Central memory CD8-positive, alpha-beta T cell (primary cell): ENCODE measurements at regions not wholly inside any gene's neighbourhood (a gene's known extent, or its start where the extent isn't known, plus 50 kb on each side); places are given as distances from the start of the nearest gene placed in this dataset.

Source experiments
- ATAC-seq: fragments of 150-1000 bp; cut with Tn5 transposase; replicated peaks from 2 replicates; pipeline ENCODE4 v1.10.0; 2022; ENCODE audit warnings: mild to moderate bottlenecking, moderate FRiP score, moderate number of reproducible peaks; ENCODE audit not compliant: poor library complexity, severe bottlenecking; ENCODE audit errors: extremely low read depth
- DNase-seq, 2 donors: peaks; one replicate each; pipeline ENCODE4 v3.0.0; 2021; ENCODE audit warnings: low spot score in 2 of 2
- H3K27ac Mint-ChIP-seq: one replicate; pipeline ENCODE4 v1.8.0; 2022; ENCODE audit warnings: low read depth, mild to moderate bottlenecking, moderate library complexity, mixed read lengths
- H3K27me3 Mint-ChIP-seq: one replicate; pipeline ENCODE4 v1.8.0; 2022; ENCODE audit warnings: mixed read lengths
- H3K36me3 Mint-ChIP-seq: one replicate; pipeline ENCODE4 v1.8.0; 2022; ENCODE audit warnings: mild to moderate bottlenecking, moderate library complexity, mixed read lengths; ENCODE audit not compliant: insufficient read depth
- H3K4me1 Mint-ChIP-seq: one replicate; pipeline ENCODE4 v1.8.0; 2022; ENCODE audit warnings: mixed read lengths
- H3K4me3 Mint-ChIP-seq: one replicate; pipeline ENCODE4 v1.8.0; 2022; ENCODE audit warnings: mild to moderate bottlenecking, moderate library complexity, mixed read lengths
- H3K9me3 Mint-ChIP-seq: one replicate; pipeline ENCODE4 v1.8.0; 2022; ENCODE audit warnings: mixed read lengths

GRCh38 chr4:11866391-11866790 is 437.7 kb upstream of the HS3ST1 start:
- DNase-seq = no peak
- Mint-ChIP-seq H3K36me3 (no peaks in the 10 kb centered on the region), H3K27ac (no peak overlapping the region), H3K9me3 (peaks cover 6% of the 10 kb centered on the region), H3K4me1 (no peaks in the 10 kb centered on the region), H3K4me3 (no peak overlapping the region), H3K27me3 (no peaks in the 10 kb centered on the region)
- ATAC-seq = no peak

GRCh38 chr4:11860996-11861395 is 432.3 kb upstream of the HS3ST1 start:
- Mint-ChIP-seq H3K36me3 (no peaks in the 10 kb centered on the region), H3K4me1 (no peaks in the 10 kb centered on the region), H3K9me3 (peaks cover 10% of the 10 kb centered on the region), H3K27me3 (no peaks in the 10 kb centered on the region), H3K27ac (no peak overlapping the region), H3K4me3 (no peak overlapping the region)
- DNase-seq (no peak), ATAC-seq (no peak)

- ATAC-seq (no peak), DNase-seq (no peak)
- Mint-ChIP-seq H3K4me1 (no peaks in the 10 kb centered on the region), H3K27ac (no peak overlapping the region), H3K9me3 (peaks cover 8% of the 10 kb centered on the region), H3K27me3 (no peaks in the 10 kb centered on the region), H3K4me3 (no peak overlapping the region), H3K36me3 (no peaks in the 10 kb centered on the region)
Observed at GRCh38 chr4:11857881-11858280, 429.2 kb upstream of the HS3ST1 start.

- Mint-ChIP-seq H3K4me3 (no peak overlapping the region), H3K36me3 (no peaks in the 10 kb centered on the region), H3K4me1 (no peaks in the 10 kb centered on the region), H3K27ac (no peak overlapping the region), H3K9me3 (no peaks in the 10 kb centered on the region), H3K27me3 (no peaks in the 10 kb centered on the region)
- no peak for DNase-seq
- ATAC-seq = no peak
Observed at GRCh38 chr4:11847167-11847566, 418.5 kb upstream of the HS3ST1 start.

GRCh38 chr4:11843927-11844326 is 415.2 kb upstream of the HS3ST1 start:
- no peaks in the 10 kb centered on the region for H3K4me1 Mint-ChIP-seq
- H3K9me3 Mint-ChIP-seq = peaks cover 7% of the 10 kb centered on the region
- no peak overlapping the region for H3K4me3 Mint-ChIP-seq
- no peak for ATAC-seq
- H3K27ac Mint-ChIP-seq = no peak overlapping the region
- H3K36me3 Mint-ChIP-seq = no peaks in the 10 kb centered on the region
- DNase-seq = no peak
- no peaks in the 10 kb centered on the region for H3K27me3 Mint-ChIP-seq

- H3K27ac Mint-ChIP-seq = no peak overlapping the region
- peaks cover 11% of the 10 kb centered on the region for H3K9me3 Mint-ChIP-seq
- DNase-seq (no peak), ATAC-seq (no peak)
- no peaks in the 10 kb centered on the region for H3K27me3 Mint-ChIP-seq
- H3K4me3 Mint-ChIP-seq = no peak overlapping the region
- H3K36me3 Mint-ChIP-seq = no peaks in the 10 kb centered on the region
- H3K4me1 Mint-ChIP-seq = no peaks in the 10 kb centered on the region
Observed at GRCh38 chr4:11843340-11843739, 414.6 kb upstream of the HS3ST1 start.

- Mint-ChIP-seq H3K4me3 (no peak overlapping the region), H3K27me3 (no peaks in the 10 kb centered on the region), H3K9me3 (peaks cover 16% of the 10 kb centered on the region), H3K27ac (no peak overlapping the region), H3K36me3 (no peaks in the 10 kb centered on the region), H3K4me1 (no peaks in the 10 kb centered on the region)
- ATAC-seq (no peak), DNase-seq (no peak)
Observed at GRCh38 chr4:11842620-11843263, 414.0 kb upstream of the HS3ST1 start.

GRCh38 chr4:11839889-11840288 is 411.2 kb upstream of the HS3ST1 start:
- Mint-ChIP-seq H3K27ac (no peak overlapping the region), H3K4me1 (no peaks in the 10 kb centered on the region), H3K27me3 (no peaks in the 10 kb centered on the region), H3K4me3 (no peak overlapping the region), H3K36me3 (no peaks in the 10 kb centered on the region), H3K9me3 (peaks cover 20% of the 10 kb centered on the region)
- DNase-seq (no peak), ATAC-seq (no peak)

GRCh38 chr4:11831739-11832138 is 403.0 kb upstream of the HS3ST1 start:
- no peaks in the 10 kb centered on the region for H3K36me3 Mint-ChIP-seq
- no peak for DNase-seq
- no peak overlapping the region for H3K27ac Mint-ChIP-seq
- no peaks in the 10 kb centered on the region for H3K27me3 Mint-ChIP-seq
- peaks cover 18% of the 10 kb centered on the region for H3K9me3 Mint-ChIP-seq
- H3K4me1 Mint-ChIP-seq = no peaks in the 10 kb centered on the region
- H3K4me3 Mint-ChIP-seq = no peak overlapping the region
- no peak for ATAC-seq

GRCh38 chr4:11824566-11824965 is 395.9 kb upstream of the HS3ST1 start:
- no peak for DNase-seq
- no peak overlapping the region for H3K27ac Mint-ChIP-seq
- H3K27me3 Mint-ChIP-seq = no peaks in the 10 kb centered on the region
- H3K9me3 Mint-ChIP-seq = peaks cover 38% of the 10 kb centered on the region
- no peak for ATAC-seq
- H3K36me3 Mint-ChIP-seq = no peaks in the 10 kb centered on the region
- H3K4me3 Mint-ChIP-seq = no peak overlapping the region
- no peaks in the 10 kb centered on the region for H3K4me1 Mint-ChIP-seq

GRCh38 chr4:11821772-11822430 is 393.2 kb upstream of the HS3ST1 start:
- Mint-ChIP-seq H3K27ac (no peak overlapping the region), H3K27me3 (no peaks in the 10 kb centered on the region), H3K4me1 (no peaks in the 10 kb centered on the region), H3K9me3 (peaks cover 32% of the 10 kb centered on the region), H3K36me3 (peaks cover 2% of the 10 kb centered on the region), H3K4me3 (no peak overlapping the region)
- ATAC-seq (no peak), DNase-seq (no peak)

- no peak for DNase-seq
- peaks cover 5% of the 10 kb centered on the region for H3K9me3 Mint-ChIP-seq
- ATAC-seq = no peak
- no peak overlapping the region for H3K4me3 Mint-ChIP-seq
- no peaks in the 10 kb centered on the region for H3K4me1 Mint-ChIP-seq
- no peak overlapping the region for H3K27ac Mint-ChIP-seq
- H3K36me3 Mint-ChIP-seq = peaks cover 2% of the 10 kb centered on the region
- H3K27me3 Mint-ChIP-seq = no peaks in the 10 kb centered on the region
Observed at GRCh38 chr4:11817088-11817487, 388.4 kb upstream of the HS3ST1 start.

- Mint-ChIP-seq H3K27ac (no peak overlapping the region), H3K36me3 (peaks cover 2% of the 10 kb centered on the region), H3K4me1 (no peaks in the 10 kb centered on the region), H3K9me3 (no peaks in the 10 kb centered on the region), H3K27me3 (no peaks in the 10 kb centered on the region), H3K4me3 (no peak overlapping the region)
- ATAC-seq (no peak), DNase-seq (no peak)
Observed at GRCh38 chr4:11814758-11815157, 386.1 kb upstream of the HS3ST1 start.
